GM23338 (cell line): ENCODE measurements at regions not wholly inside any gene's neighbourhood (a gene's known extent, or its start where the extent isn't known, plus 50 kb on each side); places are given as distances from the start of the nearest gene placed in this dataset.

Experiments used
- CTCF ChIP-seq, 2 experiments: fragments of 200-600 bp in 1 of 2; sonication (generic) in 1 of 2; conservative IDR thresholded peaks; 2 replicates each; pipeline versions ENCODE4 v1.5.1 to v1.6.1; 2016 to 2017; ENCODE audit warnings: antibody characterized with exemption in 2 of 2, low read depth in 2 of 2, mild to moderate bottlenecking in 2 of 2, moderate library complexity in 1 of 2
- EZH2 ChIP-seq: fragments of 200-600 bp; sonication (generic); IDR thresholded peaks from one replicate; pipeline ENCODE4 v1.8.0; 2017; ENCODE audit warnings: antibody characterized with exemption, mild to moderate bottlenecking, low read depth; ENCODE audit not compliant: unreplicated experiment

- TF ChIP-seq CTCF (conservative IDR thresholded peaks at IDR 0.05; ENCODE audit: low read depth in 2 of 2) (peak in 1 of 2 experiments; percentile 48; a peak in 2 of 4 replicates), EZH2 (no peak)
These were observed 2449.5 kb downstream of the TP53TG3F start for GRCh38 chr16:35908942-35909341.
